ENCODE measurements at regions not wholly inside any gene's neighbourhood (a gene's known extent, or its start where the extent isn't known, plus 50 kb on each side); places are given as distances from the start of the nearest gene placed in this dataset.

DNA sequence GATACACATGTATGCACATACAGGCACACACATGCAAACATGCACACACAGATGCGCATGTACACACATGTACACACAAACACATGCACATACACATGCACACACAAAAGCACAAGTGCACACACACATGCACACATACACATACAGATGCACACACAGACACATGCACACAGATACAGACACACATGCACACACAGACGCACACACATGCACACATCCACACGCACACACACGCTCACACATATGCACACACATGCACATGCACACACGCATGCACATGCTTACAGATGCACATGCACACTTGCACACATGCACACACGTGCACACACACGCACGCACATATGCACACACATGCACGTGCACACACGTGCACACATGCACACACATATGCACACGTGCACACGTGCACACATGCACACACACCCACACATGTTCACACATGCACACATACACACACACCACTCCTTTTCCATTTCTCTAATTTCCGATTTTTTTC is 283.8 kb upstream of the FRG2C start:
- TF ChIP-seq POLR2A (IDR thresholded peaks at IDR 0.05; ENCODE audit: low read depth, low read length) (no peak), MLLT1 (IDR thresholded peaks at IDR 0.05) (no peak), RFX5 (IDR thresholded peaks at IDR 0.05; ENCODE audit: low read depth, low read length) (no peak), ESRRA (IDR thresholded peaks at IDR 0.05; ENCODE audit: low read length) (no peak)

Measured in GM12878 (cell line).